NT2/D1 (cell line): ENCODE measurements at regions not wholly inside any gene's neighbourhood (a gene's known extent, or its start where the extent isn't known, plus 50 kb on each side); places are given as distances from the start of the nearest gene placed in this dataset.

Experiments used
- SUZ12 ChIP-seq: IDR thresholded peaks from 2 replicates; pipeline ENCODE4 v1.6.1; 2011; ENCODE audit not compliant: insufficient read length, insufficient read depth; ENCODE audit errors: extremely low read depth
- YY1 ChIP-seq: IDR thresholded peaks from 2 replicates; pipeline ENCODE4 v1.6.1; 2011; ENCODE audit not compliant: insufficient read length, insufficient read depth
- ZNF274 ChIP-seq: IDR thresholded peaks from 2 replicates; pipeline ENCODE4 v1.6.1; 2011; ENCODE audit warnings: mild to moderate bottlenecking, low read depth, low read length

GRCh38 chr2:129653246-129653645 is 326.2 kb upstream of the RAB6C start:
- TF ChIP-seq YY1 (no peak), ZNF274 (no peak), SUZ12 (no peak)
